SK-N-SH treated with all-trans-retinoic acid at 6 μM for 48 hours (cell line): ENCODE measurements at regions not wholly inside any gene's neighbourhood (a gene's known extent, or its start where the extent isn't known, plus 50 kb on each side); places are given as distances from the start of the nearest gene placed in this dataset.

ENCODE experiments used
- ARNTL ChIP-seq: fragments of 450-650 bp; formaldehyde crosslinking; IDR thresholded peaks from 2 replicates; pipeline ENCODE4 v1.5.0; 2020; ENCODE audit warnings: low read depth, mild to moderate bottlenecking, moderate library complexity, borderline replicate concordance
- CREB5 ChIP-seq: fragments of 250-450 bp; sonication (Bioruptor Pico); IDR thresholded peaks from 2 replicates; pipeline ENCODE4 v1.5.1; 2020; ENCODE audit warnings: low read depth, mild to moderate bottlenecking, moderate library complexity
- CSDC2 ChIP-seq: fragments of 250-450 bp; sonication (Bioruptor Pico); IDR thresholded peaks from 2 replicates; pipeline ENCODE4 v1.5.0; 2020; ENCODE audit warnings: mild to moderate bottlenecking, moderate library complexity
- GLIS3 ChIP-seq: fragments of 250-450 bp; sonication (Bioruptor Pico); IDR thresholded peaks from 2 replicates; pipeline ENCODE4 v1.5.0; 2020; ENCODE audit warnings: mild to moderate bottlenecking, moderate library complexity
- ISL1 ChIP-seq: fragments of 250-450 bp; sonication (Bioruptor Pico); IDR thresholded peaks from 2 replicates; pipeline ENCODE4 v2.1.2; 2022; ENCODE audit warnings: mild to moderate bottlenecking, moderate library complexity
- TCF4 ChIP-seq: fragments of 250-450 bp; sonication (Bioruptor Pico); IDR thresholded peaks from 2 replicates; pipeline ENCODE4 v1.8.0; 2021; ENCODE audit warnings: mild to moderate bottlenecking, moderate library complexity, borderline replicate concordance
- TSHZ2 ChIP-seq: fragments of 250-450 bp; sonication (Bioruptor Pico); IDR thresholded peaks from 2 replicates; pipeline ENCODE4 v1.5.0; 2020; ENCODE audit warnings: mild to moderate bottlenecking, moderate library complexity
- TF ChIP-seq, protein P1 (sequence below): fragments of 250-450 bp; sonication (Bioruptor Pico); IDR thresholded peaks from 2 replicates; pipeline ENCODE4 v1.8.0; 2020; ENCODE audit warnings: mild to moderate bottlenecking, moderate library complexity, borderline replicate concordance

GRCh38 chr5:3100921-3101551 is 349.6 kb upstream of the IRX2 start:
- TF ChIP-seq TCF4 (CRISPR knock-in tag), result no peak
- no peak for TF ChIP-seq ISL1 (CRISPR knock-in tag)
- TF ChIP-seq TSHZ2, result no peak
- TF ChIP-seq CREB5 (CRISPR knock-in tag), result no peak
- TF ChIP-seq ARNTL (CRISPR knock-in tag), result no peak
- TF ChIP-seq CSDC2 (CRISPR knock-in tag), result no peak
- TF ChIP-seq, protein P1, sequence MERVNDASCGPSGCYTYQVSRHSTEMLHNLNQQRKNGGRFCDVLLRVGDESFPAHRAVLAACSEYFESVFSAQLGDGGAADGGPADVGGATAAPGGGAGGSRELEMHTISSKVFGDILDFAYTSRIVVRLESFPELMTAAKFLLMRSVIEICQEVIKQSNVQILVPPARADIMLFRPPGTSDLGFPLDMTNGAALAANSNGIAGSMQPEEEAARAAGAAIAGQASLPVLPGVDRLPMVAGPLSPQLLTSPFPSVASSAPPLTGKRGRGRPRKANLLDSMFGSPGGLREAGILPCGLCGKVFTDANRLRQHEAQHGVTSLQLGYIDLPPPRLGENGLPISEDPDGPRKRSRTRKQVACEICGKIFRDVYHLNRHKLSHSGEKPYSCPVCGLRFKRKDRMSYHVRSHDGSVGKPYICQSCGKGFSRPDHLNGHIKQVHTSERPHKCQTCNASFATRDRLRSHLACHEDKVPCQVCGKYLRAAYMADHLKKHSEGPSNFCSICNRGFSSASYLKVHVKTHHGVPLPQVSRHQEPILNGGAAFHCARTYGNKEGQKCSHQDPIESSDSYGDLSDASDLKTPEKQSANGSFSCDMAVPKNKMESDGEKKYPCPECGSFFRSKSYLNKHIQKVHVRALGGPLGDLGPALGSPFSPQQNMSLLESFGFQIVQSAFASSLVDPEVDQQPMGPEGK (CRISPR knock-in tag), result no peak
- TF ChIP-seq GLIS3 (CRISPR knock-in tag), result no peak
